ENCODE measurements at regions not wholly inside any gene's neighbourhood (a gene's known extent, or its start where the extent isn't known, plus 50 kb on each side); places are given as distances from the start of the nearest gene placed in this dataset.

DNA sequence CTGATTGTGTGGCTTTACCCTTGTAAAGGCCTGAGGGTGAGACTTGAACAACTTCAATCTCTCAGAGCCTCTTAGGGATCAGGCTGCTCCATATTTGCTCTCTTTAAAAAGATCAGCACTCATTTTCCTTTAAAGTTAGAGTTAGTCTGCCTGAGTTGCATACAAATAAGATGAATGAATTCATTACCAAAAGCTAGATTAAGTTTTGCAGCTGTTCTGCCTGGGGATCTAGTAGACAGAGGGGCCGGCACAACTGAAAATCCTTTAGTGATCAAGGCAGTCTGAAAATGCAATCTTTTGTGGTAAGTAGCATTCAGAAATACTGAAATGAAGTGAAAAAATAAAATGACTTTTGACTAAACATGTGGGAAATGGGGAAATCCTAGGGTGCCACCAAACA lies 264.0 kb downstream of the MAN2A1 start:
- no peaks in the 10 kb centered on the region for H3K36me3 ChIP-seq (ENCODE audit: control insufficient read depth, insufficient read depth, low read length)
- no peak overlapping the region for H3K9ac ChIP-seq
- H3K4me1 ChIP-seq = no peaks in the 10 kb centered on the region
- no peak overlapping the region for H3K4me3 ChIP-seq (ENCODE audit: low read depth, low read length)
- TF ChIP-seq CTCF (IDR thresholded peaks at IDR 0.05) = no peak
- no peak overlapping the region for H3K4me2 ChIP-seq (ENCODE audit: low read length)
- no peaks in the 10 kb centered on the region for H3K79me2 ChIP-seq
- H3K27me3 ChIP-seq (ENCODE audit: control insufficient read depth, insufficient read depth, low read length) = no peaks in the 10 kb centered on the region
- no peaks in the 10 kb centered on the region for H3K9me3 ChIP-seq (ENCODE audit: control insufficient read depth, low read length)
- no peak overlapping the region for H3K27ac ChIP-seq
- H2AFZ ChIP-seq = no peak overlapping the region

DNA sequence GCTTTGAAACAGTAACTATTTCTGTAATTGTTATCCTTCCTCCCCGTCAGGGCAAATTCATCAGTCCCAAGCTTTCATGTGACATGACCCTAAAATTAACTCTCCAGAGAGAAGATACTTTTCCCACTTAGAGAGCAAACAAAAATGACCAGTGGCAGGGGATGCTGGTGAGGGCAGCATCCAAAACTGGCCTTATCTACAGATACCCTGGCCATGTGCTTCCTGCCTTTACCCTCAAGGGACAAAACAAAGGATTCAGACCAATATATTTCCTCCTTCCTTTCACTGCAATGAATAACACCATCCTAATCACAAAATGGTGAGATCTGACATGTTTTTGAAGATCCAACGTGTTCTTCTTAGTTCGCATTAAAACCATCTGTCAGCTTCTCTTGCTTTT lies 267.2 kb downstream of the MAN2A1 start:
- Histone ChIP-seq H3K9me3 (ENCODE audit: control insufficient read depth, low read length) (no peaks in the 10 kb centered on the region), H3K27ac (no peak overlapping the region), H3K4me1 (no peaks in the 10 kb centered on the region), H3K36me3 (ENCODE audit: control insufficient read depth, insufficient read depth, low read length) (no peaks in the 10 kb centered on the region), H3K4me3 (ENCODE audit: low read depth, low read length) (no peak overlapping the region), H3K9ac (no peak overlapping the region), H3K27me3 (ENCODE audit: control insufficient read depth, insufficient read depth, low read length) (no peaks in the 10 kb centered on the region), H3K4me2 (ENCODE audit: low read length) (no peak overlapping the region), H3K79me2 (no peaks in the 10 kb centered on the region), H2AFZ (no peak overlapping the region)
- TF ChIP-seq CTCF (IDR thresholded peaks at IDR 0.05) = no peak

- no peaks in the 10 kb centered on the region for H3K9me3 ChIP-seq (ENCODE audit: control insufficient read depth, low read length)
- H3K4me3 ChIP-seq (ENCODE audit: low read depth, low read length) = no peak overlapping the region
- H3K27me3 ChIP-seq (ENCODE audit: control insufficient read depth, insufficient read depth, low read length) = no peaks in the 10 kb centered on the region
- no peak overlapping the region for H3K9ac ChIP-seq
- no peaks in the 10 kb centered on the region for H3K36me3 ChIP-seq (ENCODE audit: control insufficient read depth, insufficient read depth, low read length)
- H3K27ac ChIP-seq = no peak overlapping the region
- no peak overlapping the region for H3K4me2 ChIP-seq (ENCODE audit: low read length)
- no peak for TF ChIP-seq CTCF (IDR thresholded peaks at IDR 0.05)
- H2AFZ ChIP-seq = no peak overlapping the region
- H3K4me1 ChIP-seq = no peaks in the 10 kb centered on the region
- H3K79me2 ChIP-seq = no peaks in the 10 kb centered on the region
Measured at GRCh38 chr5:109958082-109958481, 268.4 kb downstream of the MAN2A1 start.

GRCh38 chr5:109959652-109960051 lies 269.9 kb downstream of the MAN2A1 start:
- Histone ChIP-seq H3K4me2 (ENCODE audit: low read length) (no peak overlapping the region), H3K4me3 (ENCODE audit: low read depth, low read length) (no peak overlapping the region), H3K9me3 (ENCODE audit: control insufficient read depth, low read length) (no peaks in the 10 kb centered on the region), H3K36me3 (ENCODE audit: control insufficient read depth, insufficient read depth, low read length) (no peaks in the 10 kb centered on the region), H3K4me1 (no peaks in the 10 kb centered on the region), H3K9ac (no peak overlapping the region), H3K27ac (no peak overlapping the region), H3K79me2 (no peaks in the 10 kb centered on the region), H2AFZ (no peak overlapping the region), H3K27me3 (ENCODE audit: control insufficient read depth, insufficient read depth, low read length) (no peaks in the 10 kb centered on the region)
- TF ChIP-seq CTCF (IDR thresholded peaks at IDR 0.05) = no peak

GRCh38 chr5:109961751-109962150 lies 272.0 kb downstream of the MAN2A1 start:
- Histone ChIP-seq H3K4me2 (ENCODE audit: low read length) (no peak overlapping the region), H3K9ac (no peak overlapping the region), H3K4me1 (no peaks in the 10 kb centered on the region), H3K36me3 (ENCODE audit: control insufficient read depth, insufficient read depth, low read length) (no peaks in the 10 kb centered on the region), H3K27ac (no peak overlapping the region), H2AFZ (no peak overlapping the region), H3K9me3 (ENCODE audit: control insufficient read depth, low read length) (no peaks in the 10 kb centered on the region), H3K4me3 (ENCODE audit: low read depth, low read length) (no peak overlapping the region), H3K27me3 (ENCODE audit: control insufficient read depth, insufficient read depth, low read length) (no peaks in the 10 kb centered on the region), H3K79me2 (no peaks in the 10 kb centered on the region)
- no peak for TF ChIP-seq CTCF (IDR thresholded peaks at IDR 0.05)

All from parathyroid adenoma (tissue), 2 donors.